GM13976 (cell line): ENCODE measurements at regions not wholly inside any gene's neighbourhood (a gene's known extent, or its start where the extent isn't known, plus 50 kb on each side); places are given as distances from the start of the nearest gene placed in this dataset.

ENCODE experiments used
- DNase-seq: peaks from one replicate; pipeline ENCODE4 v3.0.0; 2012; ENCODE audit warnings: low spot score
- in situ Hi-C: fragments of 300-500 bp; cut with MboI; formaldehyde crosslinking; loops from one replicate; pipeline ENCODE4 v1.12.0; 2022; ENCODE audit warnings: low sequenced_read_pairs, mixed read lengths, inconsistent platforms; ENCODE audit not compliant: unreplicated experiment
- TF ChIP-seq, protein P1 (sequence below): IDR thresholded peaks from 2 replicates; pipeline ENCODE4 v1.5.1; 2012; ENCODE audit warnings: borderline replicate concordance, mild to moderate bottlenecking; ENCODE audit not compliant: insufficient read depth; ENCODE audit errors: extremely low read depth, missing control alignments, control extremely low read depth

DNA sequence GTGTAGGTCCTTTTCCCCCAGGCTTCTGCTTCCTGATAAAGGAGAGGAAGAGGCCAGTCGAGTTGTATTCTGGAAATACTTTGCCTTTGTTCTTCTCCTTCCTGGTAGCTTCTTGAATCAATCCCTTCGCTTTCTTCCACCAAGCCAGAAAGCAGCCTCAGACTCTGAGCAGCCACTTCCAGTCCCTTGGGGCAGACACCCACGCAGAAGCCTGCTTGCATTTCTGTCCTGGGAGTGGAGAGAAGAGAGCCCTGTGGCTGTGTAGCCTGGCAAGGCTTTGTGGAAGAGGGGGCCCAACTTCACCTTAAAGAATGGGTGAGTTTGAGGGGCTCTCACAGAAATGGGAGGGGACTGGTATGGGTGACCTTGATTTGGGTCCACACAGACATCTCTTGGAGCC, 211.0 kb upstream of the SSTR4 start:
- DNase-seq: no peak
- TF ChIP-seq, protein P1, sequence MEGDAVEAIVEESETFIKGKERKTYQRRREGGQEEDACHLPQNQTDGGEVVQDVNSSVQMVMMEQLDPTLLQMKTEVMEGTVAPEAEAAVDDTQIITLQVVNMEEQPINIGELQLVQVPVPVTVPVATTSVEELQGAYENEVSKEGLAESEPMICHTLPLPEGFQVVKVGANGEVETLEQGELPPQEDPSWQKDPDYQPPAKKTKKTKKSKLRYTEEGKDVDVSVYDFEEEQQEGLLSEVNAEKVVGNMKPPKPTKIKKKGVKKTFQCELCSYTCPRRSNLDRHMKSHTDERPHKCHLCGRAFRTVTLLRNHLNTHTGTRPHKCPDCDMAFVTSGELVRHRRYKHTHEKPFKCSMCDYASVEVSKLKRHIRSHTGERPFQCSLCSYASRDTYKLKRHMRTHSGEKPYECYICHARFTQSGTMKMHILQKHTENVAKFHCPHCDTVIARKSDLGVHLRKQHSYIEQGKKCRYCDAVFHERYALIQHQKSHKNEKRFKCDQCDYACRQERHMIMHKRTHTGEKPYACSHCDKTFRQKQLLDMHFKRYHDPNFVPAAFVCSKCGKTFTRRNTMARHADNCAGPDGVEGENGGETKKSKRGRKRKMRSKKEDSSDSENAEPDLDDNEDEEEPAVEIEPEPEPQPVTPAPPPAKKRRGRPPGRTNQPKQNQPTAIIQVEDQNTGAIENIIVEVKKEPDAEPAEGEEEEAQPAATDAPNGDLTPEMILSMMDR: no peak
- in situ Hi-C loops: no loop called here

DNA sequence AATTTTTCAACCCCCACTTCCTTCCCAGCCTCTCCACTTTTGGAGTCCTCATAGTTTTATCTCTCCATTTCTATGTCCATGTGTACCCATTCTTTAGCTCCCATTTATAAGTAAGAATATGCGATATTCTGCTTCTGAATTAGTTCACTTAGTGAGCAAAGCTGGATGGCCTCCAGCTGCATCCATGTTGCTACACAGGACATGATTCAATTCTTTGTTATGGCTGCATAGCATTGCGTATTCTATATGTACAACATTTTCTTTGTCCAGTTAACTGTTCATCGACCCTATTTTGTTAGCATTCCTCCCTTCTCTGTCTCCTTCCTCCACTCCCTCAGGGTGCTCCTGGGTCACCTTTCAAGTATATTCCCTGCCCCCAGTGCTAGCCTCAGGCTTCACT, 210.0 kb upstream of the SSTR4 start:
- DNase-seq: no peak
- TF ChIP-seq, protein P1: no peak
- in situ Hi-C loops: no loop called here

DNA sequence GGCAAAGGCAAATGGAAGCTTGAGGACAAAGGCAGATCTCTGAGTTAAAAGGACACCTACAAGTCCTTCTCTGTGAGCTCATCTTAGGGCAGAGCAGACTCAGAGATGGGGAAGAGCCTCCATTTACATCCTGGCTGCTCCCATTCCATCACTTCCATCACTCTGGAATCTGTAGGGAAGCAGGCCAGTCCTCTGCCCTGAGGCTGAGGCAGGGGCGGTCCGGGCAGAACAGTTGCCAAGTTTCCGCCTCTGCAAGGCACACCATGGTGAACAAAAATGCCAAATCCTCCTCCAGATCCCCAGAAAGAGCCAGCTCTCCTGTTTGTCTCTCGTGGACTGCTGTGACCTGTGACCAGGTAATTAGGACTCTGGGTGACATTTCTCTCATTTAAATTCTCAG, 209.6 kb upstream of the SSTR4 start:
- in situ Hi-C loops: no loop called here
- no peak for DNase-seq
- TF ChIP-seq, protein P1: no peak

DNA sequence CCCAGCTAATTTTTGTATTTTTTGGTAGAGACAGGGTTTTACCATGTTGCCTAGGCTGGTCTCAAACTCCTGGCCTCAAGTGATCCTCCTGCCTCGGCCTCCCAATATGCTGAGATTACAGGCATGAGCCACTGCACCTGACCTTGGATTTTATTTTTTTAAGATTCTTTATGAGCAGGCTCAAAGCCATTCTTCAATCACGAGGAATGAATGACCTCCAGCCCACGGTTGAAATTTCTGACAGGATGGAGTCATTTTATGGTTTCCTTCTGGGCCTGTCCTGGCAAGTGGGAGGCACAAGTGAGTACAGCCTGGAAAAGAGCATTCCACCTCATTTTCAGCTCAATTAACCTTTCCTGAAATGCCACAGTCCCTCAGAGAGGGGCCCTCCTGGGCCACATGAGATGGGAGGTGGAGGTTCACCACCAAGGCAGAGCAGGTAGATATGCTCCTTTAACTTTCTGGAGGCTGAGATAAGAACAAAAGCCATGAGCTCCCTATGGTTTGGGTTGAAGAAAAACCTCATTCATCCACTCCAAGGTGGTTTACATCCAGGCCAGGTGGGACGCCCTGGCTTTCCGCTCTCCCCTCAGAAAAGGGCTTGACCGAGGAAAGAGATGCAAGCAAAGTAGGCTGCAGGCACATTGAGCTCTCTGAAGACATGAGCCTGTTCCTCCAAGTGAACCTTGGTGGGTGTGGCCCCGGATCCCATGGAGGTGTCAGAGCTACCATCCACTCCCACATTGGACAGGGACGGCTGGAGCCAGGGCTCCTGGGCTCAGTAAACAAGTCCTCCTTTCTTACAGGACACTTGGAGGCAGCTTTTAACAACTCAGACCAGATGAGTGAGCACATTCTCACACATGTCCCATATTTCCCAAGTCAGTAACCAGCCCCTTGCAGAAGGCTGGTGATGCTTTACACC, 208.5 kb upstream of the SSTR4 start:
- no peak for DNase-seq
- in situ Hi-C loops: no loop called here
- TF ChIP-seq, protein P1: no peak

DNA sequence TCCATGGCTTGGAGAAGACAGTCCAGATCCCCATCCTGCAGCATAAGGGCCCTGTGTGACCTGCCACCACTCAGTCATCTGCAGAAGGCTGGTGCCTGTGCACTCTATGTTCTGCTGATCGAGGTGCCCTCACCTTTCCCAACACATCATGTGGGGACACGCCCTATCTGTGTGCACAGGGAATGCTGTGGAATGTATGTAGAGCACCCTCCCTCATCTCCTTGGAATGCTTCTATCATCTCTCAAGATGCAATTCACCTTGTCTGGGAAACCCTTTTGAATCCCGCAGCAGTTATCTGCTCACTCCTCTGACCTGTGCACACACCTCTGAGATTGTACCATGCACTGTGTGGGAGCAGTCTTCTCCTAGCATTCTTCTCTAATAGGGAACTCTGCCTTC, 207.2 kb upstream of the SSTR4 start:
- DNase-seq: no peak
- in situ Hi-C loops: no loop called here
- TF ChIP-seq, protein P1: no peak

DNA sequence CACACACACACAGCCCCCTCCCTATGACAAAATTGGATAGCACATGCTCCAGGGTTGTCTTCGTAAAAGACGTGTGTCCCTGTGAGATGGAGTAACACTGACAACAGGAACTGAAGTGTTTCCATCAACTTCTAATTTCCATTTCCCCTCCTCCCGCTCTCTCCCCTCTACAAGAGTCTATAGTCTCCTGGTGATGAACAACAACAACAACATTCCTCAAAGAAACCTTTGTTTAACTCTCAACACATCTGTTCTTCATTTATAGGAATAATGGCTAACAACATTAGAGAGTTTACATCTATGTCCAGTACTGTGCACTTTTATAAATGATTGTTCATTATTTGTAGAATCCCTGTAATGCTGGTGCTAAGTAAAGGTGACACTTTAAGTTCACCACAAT, 205.8 kb upstream of the SSTR4 start:
- TF ChIP-seq, protein P1: no peak
- no peak for DNase-seq
- in situ Hi-C loops: no loop called here
